ES-I3 (cell line): ENCODE measurements at regions not wholly inside any gene's neighbourhood (a gene's known extent, or its start where the extent isn't known, plus 50 kb on each side); places are given as distances from the start of the nearest gene placed in this dataset.

Experiments
- H3K36me3 ChIP-seq: 2 replicates; pipeline ENCODE4 v1.6.1; 2013; ENCODE audit warnings: mild to moderate bottlenecking, low read length, control low read depth, moderate library complexity; ENCODE audit not compliant: insufficient read depth
- H3K4me1 ChIP-seq: 2 replicates; pipeline ENCODE4 v1.6.1; 2013; ENCODE audit warnings: mild to moderate bottlenecking, control low read depth, low read length; ENCODE audit not compliant: insufficient read depth
- H3K9ac ChIP-seq: 2 replicates; pipeline ENCODE4 v1.6.1; 2013; ENCODE audit warnings: low read depth, mild to moderate bottlenecking, low read length, moderate library complexity
- H3K9me3 ChIP-seq: 2 replicates; pipeline ENCODE4 v1.6.1; 2013; ENCODE audit warnings: mild to moderate bottlenecking, low read length, moderate library complexity; ENCODE audit not compliant: control insufficient read depth, insufficient read depth

DNA sequence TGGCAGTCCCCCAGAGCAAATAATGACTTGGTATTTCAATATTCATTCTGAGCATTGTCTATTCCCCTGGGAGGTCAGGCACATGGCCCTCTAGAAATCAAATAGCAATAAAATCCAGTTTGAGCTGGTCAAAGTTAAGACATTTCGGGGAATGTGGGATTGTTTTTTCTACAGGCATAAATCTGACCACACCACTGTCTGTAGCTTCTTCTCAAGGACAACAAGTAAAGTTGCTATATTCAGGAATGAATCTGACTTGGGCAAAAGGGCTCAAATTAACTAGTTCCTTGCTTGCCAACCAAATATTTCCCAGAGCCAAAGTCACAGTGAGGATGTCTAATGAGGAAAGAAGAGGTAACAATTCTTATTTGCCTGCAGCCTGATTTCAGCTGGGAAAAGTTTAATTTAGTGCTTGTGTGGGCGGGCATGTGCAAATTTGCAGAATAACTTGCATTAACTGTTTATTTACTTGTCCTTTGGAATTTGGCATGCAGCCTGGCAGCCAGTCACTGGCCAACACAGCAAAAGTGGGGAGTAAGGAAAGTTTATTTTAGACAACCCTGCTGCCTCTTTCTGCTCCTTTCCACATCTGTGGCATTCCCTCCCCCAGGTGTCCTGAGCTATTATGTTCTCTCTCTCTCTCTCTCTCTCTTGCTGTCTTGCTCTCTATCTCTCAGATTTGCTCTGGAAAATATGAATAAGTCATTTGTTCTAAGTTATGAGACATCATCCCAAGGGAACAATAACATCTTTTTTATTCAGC lies 51.2 kb upstream of the ARHGAP20 start:
- H3K9ac ChIP-seq: no peak overlapping the region
- H3K36me3 ChIP-seq: no peaks in the 10 kb centered on the region
- no peaks in the 10 kb centered on the region for H3K9me3 ChIP-seq
- peaks cover 6% of the 10 kb centered on the region; the same call in 1 of the 2 replicates for H3K4me1 ChIP-seq

DNA sequence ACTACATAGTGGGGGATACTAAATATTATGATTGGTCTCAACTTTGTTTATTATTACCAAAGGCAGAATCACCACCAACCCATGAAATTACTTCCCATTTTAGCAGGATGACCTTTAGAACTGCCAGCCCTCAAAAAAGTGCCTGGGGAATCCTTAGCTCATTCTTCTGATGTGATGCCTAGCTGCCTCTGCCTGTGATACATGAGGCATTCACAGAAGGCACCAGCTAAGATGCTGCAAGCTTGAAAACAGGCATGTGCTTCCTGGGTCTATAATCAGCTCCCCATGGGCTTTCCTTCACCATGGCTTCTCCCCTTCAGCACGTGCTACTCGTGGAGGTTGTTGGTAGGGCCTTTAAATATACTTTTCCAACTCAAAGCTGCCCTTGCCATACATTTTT lies 50.4 kb upstream of the ARHGAP20 start:
- Histone ChIP-seq H3K9ac (no peak overlapping the region), H3K36me3 (no peaks in the 10 kb centered on the region), H3K9me3 (no peaks in the 10 kb centered on the region), H3K4me1 (peaks cover 6% of the 10 kb centered on the region; the same call in 1 of the 2 replicates)
